AG09319 (cell line): ENCODE measurements at regions not wholly inside any gene's neighbourhood (a gene's known extent, or its start where the extent isn't known, plus 50 kb on each side); places are given as distances from the start of the nearest gene placed in this dataset.
"Not testable (repeated sequence)": the region's sequence is repeated elsewhere in the genome, so short reads cannot be mapped to it uniquely, and the experiment has no call there.

Experiments used
- DNase-seq: peaks from one replicate; pipeline ENCODE4 v3.0.0-alpha.2; 2010; ENCODE audit warnings: low read depth; ENCODE audit errors: extremely low read depth
- TF ChIP-seq, protein P1 (sequence below): IDR thresholded peaks from 2 replicates; pipeline ENCODE4 v1.5.1; 2011; ENCODE audit warnings: low read depth, mild to moderate bottlenecking, inconsistent platforms, low read length, moderate library complexity

- DNase-seq: not testable (repeated sequence)
Observed at GRCh38 chr20:30164389-30164788, 1093.1 kb upstream of the DEFB115 start.

DNA sequence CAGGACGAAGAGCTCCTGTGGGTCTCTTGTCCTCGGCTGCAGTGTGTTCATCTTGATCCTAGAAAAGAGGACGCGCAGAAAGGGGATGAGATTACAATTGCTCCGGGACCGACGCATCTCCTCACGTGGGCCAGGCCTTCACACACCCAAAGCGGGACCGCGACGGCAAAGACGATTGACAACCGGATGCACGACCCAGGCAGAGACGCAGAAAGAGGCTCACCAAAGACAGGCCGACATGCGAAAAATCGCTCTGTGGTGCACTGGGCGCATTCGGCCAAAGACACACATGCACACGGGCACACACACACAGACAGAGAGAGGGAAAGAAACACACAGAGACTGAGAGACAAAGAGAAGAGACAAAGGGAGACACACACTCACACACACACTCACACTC is 1089.9 kb upstream of the DEFB115 start:
- TF ChIP-seq, protein P1, sequence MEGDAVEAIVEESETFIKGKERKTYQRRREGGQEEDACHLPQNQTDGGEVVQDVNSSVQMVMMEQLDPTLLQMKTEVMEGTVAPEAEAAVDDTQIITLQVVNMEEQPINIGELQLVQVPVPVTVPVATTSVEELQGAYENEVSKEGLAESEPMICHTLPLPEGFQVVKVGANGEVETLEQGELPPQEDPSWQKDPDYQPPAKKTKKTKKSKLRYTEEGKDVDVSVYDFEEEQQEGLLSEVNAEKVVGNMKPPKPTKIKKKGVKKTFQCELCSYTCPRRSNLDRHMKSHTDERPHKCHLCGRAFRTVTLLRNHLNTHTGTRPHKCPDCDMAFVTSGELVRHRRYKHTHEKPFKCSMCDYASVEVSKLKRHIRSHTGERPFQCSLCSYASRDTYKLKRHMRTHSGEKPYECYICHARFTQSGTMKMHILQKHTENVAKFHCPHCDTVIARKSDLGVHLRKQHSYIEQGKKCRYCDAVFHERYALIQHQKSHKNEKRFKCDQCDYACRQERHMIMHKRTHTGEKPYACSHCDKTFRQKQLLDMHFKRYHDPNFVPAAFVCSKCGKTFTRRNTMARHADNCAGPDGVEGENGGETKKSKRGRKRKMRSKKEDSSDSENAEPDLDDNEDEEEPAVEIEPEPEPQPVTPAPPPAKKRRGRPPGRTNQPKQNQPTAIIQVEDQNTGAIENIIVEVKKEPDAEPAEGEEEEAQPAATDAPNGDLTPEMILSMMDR: no peak
- no peak for DNase-seq

GRCh38 chr20:30168025-30168799 is 1089.3 kb upstream of the DEFB115 start:
- TF ChIP-seq, protein P1: no peak
- no peak for DNase-seq

DNA sequence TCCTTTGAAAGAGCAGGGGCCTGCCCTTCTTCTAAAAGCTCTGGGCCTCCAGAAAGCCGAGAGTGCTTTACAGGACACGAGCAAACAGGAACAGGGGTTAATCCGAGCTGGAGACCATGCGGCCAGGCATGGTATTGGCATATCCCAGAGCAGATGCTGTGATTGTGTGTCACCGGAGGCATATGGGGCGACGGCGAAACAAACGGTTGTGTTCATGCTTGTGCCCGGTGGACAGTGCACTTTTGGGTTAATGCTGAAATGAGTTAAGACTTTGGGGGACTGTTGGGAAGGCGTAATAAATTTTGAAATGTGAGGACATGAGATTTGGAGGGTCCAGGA is 1088.7 kb upstream of the DEFB115 start:
- TF ChIP-seq, protein P1: no peak
- DNase-seq: no peak

DNA sequence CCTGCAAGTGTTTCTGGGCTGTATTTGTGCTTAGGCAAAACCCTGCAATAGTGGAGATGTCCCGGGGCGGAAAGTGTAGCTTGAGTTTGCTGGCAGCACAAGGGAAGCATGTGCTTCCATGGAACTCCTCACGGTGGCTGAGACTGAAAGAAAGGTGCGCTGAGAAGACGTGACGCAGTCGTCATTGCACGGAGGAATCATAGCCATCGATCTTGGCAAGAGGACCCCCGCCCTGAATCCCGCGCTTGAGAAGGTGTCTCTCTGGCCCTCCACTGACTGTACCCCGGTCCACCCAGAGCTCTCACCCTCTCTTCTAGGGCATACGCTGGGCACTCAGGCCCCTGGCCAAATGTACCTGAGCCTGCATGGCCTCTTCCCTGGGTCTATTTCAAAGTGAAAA is 1081.8 kb upstream of the DEFB115 start:
- no peak for DNase-seq
- TF ChIP-seq, protein P1: no peak

- DNase-seq: not testable (repeated sequence)
Observed at GRCh38 chr20:30183124-30183523, 1074.3 kb upstream of the DEFB115 start.

DNA sequence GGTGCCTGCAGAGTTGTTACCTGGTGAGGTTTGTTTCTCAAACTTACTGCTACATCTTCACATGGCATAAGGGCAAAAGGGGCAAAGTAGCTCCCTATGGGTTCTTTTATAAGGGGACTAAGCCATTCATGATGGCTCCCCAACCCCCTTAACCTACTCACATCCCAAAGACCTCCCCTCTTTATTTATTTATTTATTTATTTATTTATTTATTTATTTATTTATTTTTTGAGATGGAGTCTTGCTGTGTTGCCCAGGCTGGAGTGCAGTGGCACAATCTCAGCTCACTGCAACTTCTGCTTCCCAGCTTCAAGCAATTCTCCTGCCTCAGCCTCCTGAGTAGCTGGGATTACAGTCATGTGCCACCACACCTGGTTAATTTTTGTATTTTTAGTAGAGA is 1065.7 kb upstream of the DEFB115 start:
- DNase-seq: not testable (repeated sequence)

DNA sequence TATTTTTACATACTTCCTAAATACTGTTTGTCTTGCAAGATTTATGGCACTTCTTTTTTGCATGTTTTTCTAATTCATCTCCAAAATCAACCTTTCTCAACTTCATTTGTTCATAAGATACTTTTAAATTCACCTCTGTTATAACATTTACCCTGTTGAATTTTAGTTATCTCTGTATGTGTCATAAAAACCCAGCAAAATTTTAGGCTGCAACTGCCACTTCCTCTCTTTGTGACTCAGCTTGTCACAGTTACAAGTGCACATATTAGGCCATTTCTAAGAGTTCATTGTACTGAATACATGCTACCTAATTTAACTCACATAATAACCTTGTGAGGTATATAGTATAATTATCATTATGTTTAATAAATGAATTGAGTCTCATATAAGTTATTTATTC is 1023.0 kb upstream of the DEFB115 start:
- not testable (repeated sequence) for DNase-seq

GRCh38 chr20:30275073-30275472 is 982.4 kb upstream of the DEFB115 start:
- not testable (repeated sequence) for DNase-seq

GRCh38 chr20:30281584-30282197 is 975.8 kb upstream of the DEFB115 start:
- TF ChIP-seq, protein P1: no peak
- DNase-seq: no peak

DNA sequence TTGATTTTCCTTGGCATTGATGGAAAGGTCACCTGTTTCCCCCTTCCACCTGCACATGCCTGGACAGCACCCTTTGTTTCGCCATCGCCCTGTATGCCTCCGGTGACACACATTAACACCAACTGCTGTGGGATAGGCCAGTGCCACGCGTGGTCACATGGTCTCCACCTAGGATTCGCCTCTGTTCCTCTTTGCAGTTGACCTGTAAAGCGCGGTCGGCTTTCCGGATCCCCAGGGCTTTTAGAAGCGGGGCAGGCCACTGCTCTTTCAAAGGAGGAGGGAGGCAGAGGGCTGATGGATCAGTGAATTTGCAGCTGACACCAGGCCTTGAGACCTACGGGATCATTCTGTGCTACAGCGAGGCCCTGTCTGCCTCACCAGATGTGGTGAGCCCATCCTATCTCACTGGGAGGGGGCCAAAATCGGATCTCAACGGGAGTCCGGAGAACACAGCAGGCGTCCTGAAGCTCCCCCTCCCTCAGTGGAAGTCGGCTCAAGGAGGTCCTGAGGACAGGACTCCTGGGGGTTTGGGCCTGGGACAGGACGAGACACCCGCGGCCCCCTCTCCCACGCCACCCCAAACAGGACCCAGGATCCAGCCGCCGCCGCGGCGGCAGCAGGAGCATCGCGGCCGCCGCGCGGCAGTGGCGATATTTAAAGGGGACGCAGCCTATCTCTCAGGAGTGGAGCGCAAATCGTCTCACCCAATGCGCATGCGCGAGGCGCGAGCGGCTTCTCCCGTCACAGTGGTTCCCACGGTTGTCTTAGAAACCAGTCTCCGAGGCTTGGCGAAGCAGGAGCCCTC is 973.8 kb upstream of the DEFB115 start:
- peak; percentile 2 for DNase-seq
